MG63 (cell line): ENCODE measurements at regions not wholly inside any gene's neighbourhood (a gene's known extent, or its start where the extent isn't known, plus 50 kb on each side); places are given as distances from the start of the nearest gene placed in this dataset.
"Not testable (repeated sequence)": the region's sequence is repeated elsewhere in the genome, so short reads cannot be mapped to it uniquely, and the experiment has no call there.

ENCODE experiments used
- DNase-seq: peaks from one replicate; pipeline ENCODE4 v3.0.0-alpha.2; 2020
- H3K27me3 ChIP-seq: fragments of 250-450 bp; sonication (Bioruptor Pico); 2 replicates; pipeline ENCODE4 v1.5.1; 2020; ENCODE audit warnings: mild to moderate bottlenecking, moderate library complexity
- H3K36me3 ChIP-seq: fragments of 250-450 bp; sonication (Bioruptor Pico); 2 replicates; pipeline ENCODE4 v1.5.1; 2020; ENCODE audit warnings: mild to moderate bottlenecking, moderate library complexity
- H3K4me3 ChIP-seq: fragments of 250-450 bp; sonication (Bioruptor Pico); 2 replicates; pipeline ENCODE4 v1.5.1; 2020; ENCODE audit warnings: mild to moderate bottlenecking, moderate library complexity
- H3K9me3 ChIP-seq: fragments of 250-450 bp; sonication (Bioruptor Pico); 2 replicates; pipeline ENCODE4 v1.5.1; 2020; ENCODE audit warnings: mild to moderate bottlenecking, moderate library complexity

DNA sequence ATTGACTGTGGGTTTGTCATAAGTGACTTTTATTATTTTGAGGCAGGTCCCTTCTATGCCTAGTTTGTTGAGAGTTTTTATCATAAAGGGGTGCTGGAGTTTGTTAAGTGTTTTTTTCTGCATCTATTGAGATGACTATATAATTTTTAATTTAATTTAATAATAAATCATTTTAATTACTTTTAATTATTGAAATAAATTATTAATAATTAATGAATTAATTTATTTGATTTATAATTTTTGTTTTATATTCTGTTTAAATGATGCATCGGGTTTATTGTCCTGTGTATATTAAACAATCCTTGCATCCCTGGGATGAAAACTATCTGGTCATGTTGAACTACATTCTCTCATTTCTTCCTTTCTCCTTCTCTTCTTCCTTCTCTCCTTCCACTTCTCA is 1352.2 kb upstream of the PRR20A start:
- no peaks in the 10 kb centered on the region for H3K27me3 ChIP-seq
- no peak for DNase-seq
- no peaks in the 10 kb centered on the region for H3K36me3 ChIP-seq
- H3K9me3 ChIP-seq, result no peaks in the 10 kb centered on the region
- H3K4me3 ChIP-seq, result no peak overlapping the region

DNA sequence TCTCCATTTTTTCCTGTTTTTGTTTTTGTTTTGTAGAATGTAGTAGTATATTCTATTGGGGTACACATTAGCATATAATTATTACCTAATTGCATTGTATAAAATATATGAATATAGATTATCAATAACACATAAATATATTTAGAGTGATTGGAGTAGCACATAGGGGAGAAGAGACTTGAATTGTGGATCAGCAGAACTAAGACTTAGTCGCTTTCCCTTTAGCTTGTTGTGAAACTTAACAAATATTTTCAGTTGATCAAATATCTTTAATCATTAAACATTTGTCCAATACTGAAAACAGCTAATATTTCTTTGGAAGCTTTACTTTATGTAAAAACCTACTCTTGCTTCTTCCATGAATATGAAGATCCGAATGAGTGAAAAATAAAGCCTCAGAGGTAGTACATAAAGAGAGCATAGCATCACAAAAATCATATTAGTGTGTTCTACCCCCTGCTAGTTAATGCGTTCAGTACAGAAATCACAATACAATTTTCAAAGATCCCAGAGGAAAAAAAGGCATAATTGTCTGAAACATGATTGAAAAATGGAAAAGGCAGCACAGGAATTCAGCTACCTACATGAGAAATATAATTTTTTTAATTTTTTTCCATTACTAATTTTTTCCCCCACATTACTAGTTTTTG is 1348.0 kb upstream of the PRR20A start:
- Histone ChIP-seq H3K27me3 (no peaks in the 10 kb centered on the region), H3K4me3 (no peak overlapping the region), H3K9me3 (no peaks in the 10 kb centered on the region), H3K36me3 (no peaks in the 10 kb centered on the region)
- DNase-seq, result no peak

DNA sequence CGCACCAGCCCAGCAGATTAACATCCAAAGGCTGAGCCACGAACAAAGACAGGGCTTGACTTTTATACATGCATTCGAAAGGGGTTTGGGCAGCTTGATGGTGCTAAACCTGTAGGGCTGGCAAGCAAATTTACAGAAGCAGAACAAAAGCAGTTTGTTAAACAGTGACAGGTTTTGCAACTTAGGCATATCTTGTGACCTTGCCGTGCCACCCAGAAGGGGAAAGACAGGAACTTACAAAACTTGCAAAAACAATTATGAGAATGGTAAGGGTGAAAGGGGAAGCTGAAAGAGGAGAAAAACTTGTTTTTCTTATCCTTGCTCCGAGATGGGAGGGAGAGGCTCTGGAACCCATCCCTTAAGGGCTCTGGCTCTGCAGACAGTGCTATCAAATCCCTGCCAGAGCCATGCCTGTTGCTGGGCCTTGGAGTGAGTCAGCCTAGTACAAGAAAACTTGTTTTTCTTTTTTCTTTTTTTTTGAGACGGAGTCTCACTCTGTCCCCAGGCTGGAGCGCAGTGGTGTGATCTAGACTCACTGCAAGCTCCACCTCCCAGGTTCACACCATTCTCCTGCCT is 1325.2 kb upstream of the PRR20A start:
- no peak for DNase-seq
- H3K36me3 ChIP-seq, result no peaks in the 10 kb centered on the region
- H3K9me3 ChIP-seq, result no peaks in the 10 kb centered on the region
- no peaks in the 10 kb centered on the region for H3K27me3 ChIP-seq
- no peak overlapping the region for H3K4me3 ChIP-seq

DNA sequence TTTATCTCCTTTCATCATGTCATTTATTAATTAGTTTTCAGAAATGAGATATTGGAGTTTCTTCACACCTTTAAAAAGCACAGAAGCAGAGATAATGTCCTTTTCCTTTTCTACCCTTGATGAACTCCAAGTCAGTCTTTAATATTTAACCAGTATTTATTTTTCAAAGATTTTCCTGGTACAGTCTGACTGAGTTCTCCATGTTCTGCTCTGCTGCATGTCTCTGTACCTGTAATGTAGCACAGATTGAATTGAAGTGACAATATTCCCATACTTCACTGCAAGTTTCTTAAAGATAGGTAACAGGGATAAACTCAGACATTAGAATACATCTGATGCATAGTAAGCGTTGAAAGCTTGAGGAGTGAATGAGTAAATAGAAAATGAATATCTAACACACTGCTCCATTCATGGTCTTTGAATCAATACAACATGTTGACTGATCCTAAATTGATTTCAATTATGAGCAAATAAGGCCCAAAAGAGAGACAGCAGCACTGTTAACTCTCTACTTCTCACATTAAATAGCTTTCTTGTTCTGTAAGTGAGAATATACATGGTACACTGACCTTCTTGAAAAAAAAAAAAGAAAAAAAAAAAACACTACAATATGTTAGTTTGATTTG is 1323.6 kb upstream of the PRR20A start:
- H3K4me3 ChIP-seq, result no peak overlapping the region
- no peak for DNase-seq
- H3K27me3 ChIP-seq, result no peaks in the 10 kb centered on the region
- no peaks in the 10 kb centered on the region for H3K36me3 ChIP-seq
- H3K9me3 ChIP-seq, result no peaks in the 10 kb centered on the region

DNA sequence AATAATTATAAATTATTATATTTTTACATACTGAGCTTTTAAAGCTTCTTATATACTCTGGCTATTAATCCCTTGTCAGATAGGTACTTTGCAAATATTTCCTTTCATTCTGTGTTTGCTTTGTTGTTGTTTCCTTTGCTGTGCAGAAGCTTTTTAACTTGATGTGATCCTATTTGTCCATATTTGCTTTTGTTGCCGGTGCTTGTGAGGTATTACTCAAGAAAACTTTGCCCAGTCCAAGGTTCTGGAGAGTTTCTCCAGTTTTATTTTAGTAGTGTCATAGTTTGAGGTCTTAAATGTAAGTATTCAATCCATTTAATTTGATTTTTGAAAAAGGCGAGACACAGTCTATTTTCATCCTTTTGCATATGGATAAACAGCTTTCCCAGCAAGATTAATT is 1319.9 kb upstream of the PRR20A start:
- DNase-seq, result no peak
- H3K4me3 ChIP-seq, result no peak overlapping the region
- no peaks in the 10 kb centered on the region for H3K9me3 ChIP-seq
- no peaks in the 10 kb centered on the region for H3K27me3 ChIP-seq
- no peaks in the 10 kb centered on the region for H3K36me3 ChIP-seq

DNA sequence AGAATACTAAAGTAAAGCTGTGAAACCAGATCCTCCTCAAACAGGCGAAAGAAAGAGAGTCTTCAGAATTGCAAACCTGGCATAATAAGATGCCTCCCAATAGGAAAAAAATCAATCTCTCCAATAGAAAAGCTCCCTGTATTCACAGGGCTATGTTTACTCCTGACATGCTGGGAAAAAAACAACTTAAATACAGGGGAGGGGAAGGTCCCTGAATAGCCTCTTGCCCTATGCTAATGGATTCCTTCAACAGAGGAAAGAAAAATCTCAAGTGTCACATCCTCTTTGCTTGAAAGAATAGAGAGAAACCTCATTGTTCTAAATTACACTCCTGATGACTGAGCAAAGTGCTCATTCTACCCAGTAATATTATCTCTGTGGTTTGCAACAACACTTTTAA is 1271.1 kb upstream of the PRR20A start:
- DNase-seq, result no peak
- Histone ChIP-seq H3K36me3 (no peaks in the 10 kb centered on the region), H3K4me3 (no peak overlapping the region), H3K27me3 (no peaks in the 10 kb centered on the region), H3K9me3 (no peaks in the 10 kb centered on the region)

DNA sequence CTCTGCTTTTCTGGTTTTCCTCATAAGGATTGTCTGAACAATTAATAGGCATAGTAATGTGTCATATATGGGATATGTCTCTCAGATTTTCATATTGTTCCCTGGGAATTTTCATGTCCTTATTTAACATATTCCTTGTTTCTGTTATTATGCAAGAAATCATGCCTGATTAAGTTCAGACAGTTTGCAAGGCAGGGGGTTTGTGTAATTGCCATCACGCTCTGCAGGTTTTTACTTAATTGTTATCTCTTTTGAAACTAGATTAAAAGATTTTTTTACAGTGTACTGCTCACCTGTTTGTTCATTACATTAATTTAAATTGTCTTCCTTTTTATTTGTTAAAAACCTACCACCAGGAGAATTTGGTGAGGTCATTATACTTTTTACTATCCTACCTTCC is 1253.2 kb upstream of the PRR20A start:
- H3K9me3 ChIP-seq, result no peaks in the 10 kb centered on the region
- H3K27me3 ChIP-seq, result no peaks in the 10 kb centered on the region
- no peak overlapping the region for H3K4me3 ChIP-seq
- no peaks in the 10 kb centered on the region for H3K36me3 ChIP-seq
- no peak for DNase-seq

DNA sequence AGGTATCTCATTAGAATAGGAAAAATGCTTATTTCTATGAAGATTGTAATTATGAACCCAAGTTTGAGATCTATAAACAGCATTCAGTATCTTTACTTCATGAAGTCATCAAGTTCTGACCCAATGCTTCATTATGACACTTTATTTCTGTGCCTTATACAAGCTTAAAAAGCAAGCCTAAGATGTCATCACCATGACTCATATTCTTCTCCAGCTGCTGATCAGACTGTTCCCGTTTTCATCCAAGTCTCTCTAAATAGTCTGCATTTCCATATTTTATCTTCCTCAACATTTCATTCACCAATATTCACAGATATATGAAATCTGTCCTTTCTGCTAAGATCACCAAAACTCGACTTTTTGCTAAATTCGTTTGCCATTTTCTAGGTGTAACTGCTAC is 1247.2 kb upstream of the PRR20A start:
- DNase-seq, result no peak
- H3K27me3 ChIP-seq, result no peaks in the 10 kb centered on the region

DNA sequence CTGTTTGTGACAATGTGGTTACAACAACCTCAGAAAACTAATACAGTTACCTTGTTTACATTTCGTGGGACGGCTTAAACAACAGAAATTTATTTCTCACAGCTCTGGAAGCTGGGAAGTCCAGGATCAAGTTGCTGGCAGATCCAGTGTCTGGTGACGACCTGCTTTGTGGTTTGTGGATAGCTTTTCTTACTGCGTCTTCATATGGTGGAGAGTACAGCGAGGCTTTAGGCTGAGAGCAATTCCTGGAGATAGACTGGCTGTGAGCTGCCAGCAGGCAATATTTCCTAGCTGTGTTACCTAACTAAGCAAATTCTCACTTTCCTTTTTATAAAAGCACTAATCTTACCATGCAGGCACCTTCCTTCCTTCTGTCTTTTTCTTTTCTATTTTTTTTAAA is 1203.5 kb upstream of the PRR20A start:
- H3K36me3 ChIP-seq, result no peaks in the 10 kb centered on the region
- no peaks in the 10 kb centered on the region for H3K27me3 ChIP-seq
- no peak for DNase-seq
- H3K9me3 ChIP-seq, result no peaks in the 10 kb centered on the region
- no peak overlapping the region for H3K4me3 ChIP-seq

More for the DNA sequence above, 1247.2 kb upstream of the PRR20A start:
- H3K9me3 ChIP-seq, result no peaks in the 10 kb centered on the region
- no peaks in the 10 kb centered on the region for H3K36me3 ChIP-seq
- H3K4me3 ChIP-seq, result no peak overlapping the region

DNA sequence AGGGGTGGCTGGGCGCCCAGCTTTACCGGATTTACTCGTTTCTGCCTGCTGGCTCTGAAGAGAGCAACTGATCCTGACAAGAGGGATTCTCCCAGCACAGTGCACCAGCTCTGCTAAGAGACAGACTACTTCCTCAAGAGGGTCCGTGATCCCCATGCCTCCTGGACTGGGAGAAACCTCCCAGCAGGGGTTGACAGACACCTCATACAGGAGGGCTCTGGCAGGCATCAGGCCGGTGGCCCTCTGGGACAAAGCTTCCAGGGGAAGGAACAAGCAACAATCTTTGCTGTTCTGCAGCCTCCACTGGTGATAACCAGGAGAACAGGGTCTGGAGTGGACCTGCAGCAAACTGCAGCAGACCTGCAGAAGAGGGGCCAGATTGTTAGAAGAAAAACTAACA is 1192.5 kb upstream of the PRR20A start:
- H3K27me3 ChIP-seq, result no peaks in the 10 kb centered on the region
- no peaks in the 10 kb centered on the region for H3K36me3 ChIP-seq
- no peak for DNase-seq
- H3K9me3 ChIP-seq, result no peaks in the 10 kb centered on the region
- H3K4me3 ChIP-seq, result no peak overlapping the region

DNA sequence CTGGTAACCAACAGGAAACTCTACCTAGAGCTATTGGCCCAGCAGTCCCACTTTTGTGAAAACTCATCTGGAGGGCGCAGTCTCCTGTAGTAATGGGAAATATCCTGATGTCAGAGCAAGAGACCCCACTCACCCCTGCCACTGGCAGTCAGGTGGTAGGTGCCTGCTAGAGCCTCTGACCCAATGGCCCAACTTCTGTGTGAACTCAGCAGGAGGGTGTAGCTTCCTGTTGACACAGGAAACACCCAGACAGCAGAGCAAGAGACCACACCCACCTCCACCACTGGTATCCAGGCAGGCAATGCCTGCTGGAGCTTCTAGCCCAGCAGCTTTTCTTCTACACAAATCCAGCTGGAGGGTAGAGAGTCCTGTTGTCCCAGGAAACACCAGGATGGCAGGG is 1176.8 kb upstream of the PRR20A start:
- no peak overlapping the region for H3K4me3 ChIP-seq
- DNase-seq, result no peak
- no peaks in the 10 kb centered on the region for H3K36me3 ChIP-seq
- no peaks in the 10 kb centered on the region for H3K27me3 ChIP-seq
- no peaks in the 10 kb centered on the region for H3K9me3 ChIP-seq

DNA sequence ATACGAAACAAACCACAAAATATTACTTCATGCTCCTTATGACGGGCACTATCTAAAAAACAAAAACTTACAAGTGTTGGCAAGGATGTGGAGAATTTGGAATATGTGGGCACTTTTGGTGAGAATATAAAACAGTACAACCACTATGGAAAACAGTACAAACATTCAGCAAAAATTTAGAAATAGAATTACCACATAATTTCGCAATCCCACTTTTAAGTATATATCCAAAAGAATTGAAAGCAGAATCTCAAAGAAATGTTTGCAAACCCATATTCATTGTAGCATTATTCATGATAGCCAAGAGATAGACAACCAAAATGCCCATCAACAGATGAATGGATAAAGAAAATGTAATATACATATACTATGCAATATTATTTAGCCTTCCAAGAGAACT is 1173.7 kb upstream of the PRR20A start:
- no peaks in the 10 kb centered on the region for H3K36me3 ChIP-seq
- no peak overlapping the region for H3K4me3 ChIP-seq
- H3K9me3 ChIP-seq, result no peaks in the 10 kb centered on the region
- no peaks in the 10 kb centered on the region for H3K27me3 ChIP-seq
- DNase-seq, result no peak

DNA sequence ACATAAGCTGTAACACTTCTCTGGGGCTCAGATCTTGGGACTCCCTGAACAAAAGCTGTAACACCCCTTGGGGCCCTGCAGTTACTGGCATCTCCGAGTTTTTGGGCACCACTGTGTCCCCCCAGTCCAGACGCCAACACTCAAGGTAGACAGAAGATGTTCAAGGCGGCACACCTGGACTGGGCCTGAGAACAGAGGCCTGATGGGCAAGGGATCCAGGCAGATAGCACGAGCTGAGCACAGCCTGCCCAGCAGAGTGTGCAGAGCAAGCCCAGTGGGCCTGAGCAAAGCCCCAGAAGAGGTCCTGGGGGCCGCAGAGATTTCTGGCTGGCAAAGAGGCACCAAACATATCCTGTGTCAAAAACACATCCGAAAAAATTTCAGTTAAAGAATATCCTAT is 1163.3 kb upstream of the PRR20A start:
- no peaks in the 10 kb centered on the region for H3K27me3 ChIP-seq
- no peaks in the 10 kb centered on the region for H3K36me3 ChIP-seq
- no peaks in the 10 kb centered on the region for H3K9me3 ChIP-seq
- no peak for DNase-seq
- H3K4me3 ChIP-seq, result no peak overlapping the region

DNA sequence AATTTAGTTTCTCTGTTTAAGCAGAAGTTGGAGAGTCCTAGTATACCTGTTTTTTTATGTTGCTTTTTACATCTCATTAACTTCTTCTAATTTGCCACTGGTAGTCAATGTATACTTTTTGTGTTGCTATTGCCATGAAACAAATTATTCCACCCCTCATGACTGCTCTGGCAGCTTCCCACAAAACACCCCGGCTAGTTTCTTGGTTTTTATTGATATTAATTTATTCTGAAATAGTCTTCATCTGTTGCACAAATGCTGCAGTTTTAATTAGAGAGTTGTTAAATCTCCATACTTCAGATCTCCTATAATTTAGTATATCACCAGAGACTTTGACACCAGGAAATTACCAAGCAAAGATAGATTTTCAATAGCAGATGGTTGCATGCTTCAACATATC is 1159.3 kb upstream of the PRR20A start:
- no peak for DNase-seq
- Histone ChIP-seq H3K36me3 (no peaks in the 10 kb centered on the region), H3K9me3 (no peaks in the 10 kb centered on the region), H3K27me3 (no peaks in the 10 kb centered on the region), H3K4me3 (no peak overlapping the region)

DNA sequence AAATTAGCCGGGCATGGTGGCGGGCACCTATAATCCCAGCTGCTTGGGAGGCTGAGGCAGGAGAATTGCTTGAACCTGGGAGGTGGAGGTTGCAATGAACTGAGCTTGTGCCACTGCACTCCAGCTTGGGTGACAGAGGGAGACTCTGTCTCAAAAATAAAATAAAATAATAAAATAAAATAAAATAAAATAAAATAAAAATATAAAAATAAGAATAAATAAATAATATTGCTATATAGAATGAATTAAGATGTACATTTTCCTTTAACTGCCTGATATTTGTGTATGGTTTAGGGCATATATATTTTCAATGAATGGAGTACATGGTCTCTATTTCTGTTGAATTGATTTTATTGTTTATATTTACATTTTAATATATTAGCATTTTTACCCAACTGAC is 1156.7 kb upstream of the PRR20A start:
- DNase-seq, H3K27me3 ChIP-seq, H3K36me3 ChIP-seq, H3K4me3 ChIP-seq, H3K9me3 ChIP-seq: not testable (repeated sequence)

DNA sequence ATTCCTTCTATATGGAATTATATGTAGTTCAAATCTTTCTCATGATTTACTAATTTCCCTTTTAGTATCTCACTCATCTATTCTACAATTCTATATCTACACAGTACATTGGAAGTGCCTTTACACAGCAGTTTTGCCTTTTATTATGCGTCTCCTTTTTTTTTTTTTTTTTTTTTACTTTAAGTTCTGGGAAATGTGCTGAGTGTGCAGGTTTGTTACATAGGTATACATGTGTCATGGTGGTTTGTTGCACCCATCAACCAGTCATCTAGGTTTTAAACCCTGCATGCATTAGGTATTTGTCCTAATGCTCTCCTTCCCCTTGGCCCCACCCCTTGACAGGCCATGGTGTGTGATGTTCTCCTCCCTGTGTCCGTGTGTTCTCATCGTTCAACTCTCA is 1150.1 kb upstream of the PRR20A start:
- DNase-seq, result no peak
- no peaks in the 10 kb centered on the region for H3K36me3 ChIP-seq
- no peaks in the 10 kb centered on the region for H3K9me3 ChIP-seq
- H3K4me3 ChIP-seq, result no peak overlapping the region
- H3K27me3 ChIP-seq, result no peaks in the 10 kb centered on the region

DNA sequence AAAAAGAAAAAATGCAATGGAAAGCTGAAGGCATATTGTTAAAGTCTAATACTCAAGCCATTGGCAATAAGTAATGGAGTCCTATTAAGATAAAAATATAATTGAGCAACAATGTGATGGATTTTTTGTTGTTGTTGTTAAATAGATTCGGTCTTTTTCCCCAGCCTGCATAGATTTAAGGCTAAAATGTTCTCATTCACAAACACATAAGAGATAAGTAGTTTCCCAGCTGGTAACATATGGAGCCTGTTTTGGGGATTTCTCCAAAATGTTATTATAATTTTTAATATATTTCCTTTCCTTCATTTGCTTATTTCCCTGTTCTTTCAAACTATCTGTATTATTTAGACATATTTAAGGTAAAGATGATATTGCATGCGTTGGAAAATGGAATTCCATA is 1149.1 kb upstream of the PRR20A start:
- no peaks in the 10 kb centered on the region for H3K9me3 ChIP-seq
- DNase-seq, result no peak
- no peaks in the 10 kb centered on the region for H3K36me3 ChIP-seq
- H3K27me3 ChIP-seq, result no peaks in the 10 kb centered on the region
- no peak overlapping the region for H3K4me3 ChIP-seq

DNA sequence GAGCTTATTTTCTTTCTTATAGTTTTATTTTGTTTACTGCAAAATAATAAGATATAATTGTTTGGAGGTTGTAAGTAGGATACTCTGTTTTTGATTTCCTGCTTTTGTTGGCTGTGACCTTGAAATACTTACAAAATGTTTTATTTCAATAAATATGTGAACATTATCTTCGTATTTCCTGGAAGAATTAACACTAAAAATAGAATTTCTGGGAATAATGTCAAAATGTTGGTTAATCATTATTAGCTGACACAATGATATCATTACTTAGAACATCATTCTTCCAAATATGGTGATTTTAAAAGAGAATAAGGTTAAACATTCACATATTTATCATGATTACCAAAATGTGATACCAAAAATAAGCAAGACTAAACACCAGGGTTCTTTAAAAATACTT is 1148.6 kb upstream of the PRR20A start:
- no peaks in the 10 kb centered on the region for H3K36me3 ChIP-seq
- H3K27me3 ChIP-seq, result no peaks in the 10 kb centered on the region
- no peaks in the 10 kb centered on the region for H3K9me3 ChIP-seq
- H3K4me3 ChIP-seq, result no peak overlapping the region
- DNase-seq, result no peak
